Prostate gland (tissue), 2 donors: ENCODE measurements at regions not wholly inside any gene's neighbourhood (a gene's known extent, or its start where the extent isn't known, plus 50 kb on each side); places are given as distances from the start of the nearest gene placed in this dataset.
"Not testable (repeated sequence)": the region's sequence is repeated elsewhere in the genome, so short reads cannot be mapped to it uniquely, and the experiment has no call there.

Experiments
- DNase-seq: peaks from one replicate; pipeline ENCODE4 v3.0.0-alpha.2; 2019; ENCODE audit warnings: low spot score
- H3K27ac ChIP-seq, 2 donors: fragments of 200-600 bp; sonication (generic); 2 replicates each; pipeline ENCODE4 v1.5.1; 2017 to 2019
- H3K27me3 ChIP-seq: fragments of 200-600 bp; sonication (generic); replicated peaks from 2 replicates; pipeline ENCODE4 v1.5.1; 2019; ENCODE audit not compliant: insufficient read depth
- H3K36me3 ChIP-seq, 2 donors: fragments of 200-600 bp; sonication (generic); 1 replicate in 1 of 2; 2 replicates in 1 of 2; pipeline versions ENCODE4 v1.5.1 to v1.8.1; 2017 to 2019
- H3K4me1 ChIP-seq: fragments of 200-600 bp; sonication (generic); replicated peaks from 2 replicates; pipeline ENCODE4 v1.5.1; 2019
- H3K4me3 ChIP-seq, 2 donors: fragments of 200-600 bp; sonication (generic); 2 replicates each; pipeline ENCODE4 v1.5.1; 2017 to 2019
- H3K9me3 ChIP-seq: fragments of 200-600 bp; sonication (generic); 2 replicates; pipeline ENCODE4 v1.5.1; 2017
- POLR2A ChIP-seq: fragments of 450-650 bp; IDR thresholded peaks from one replicate; pipeline ENCODE4 v1.6.1; 2016; ENCODE audit warnings: antibody characterized with exemption, mild to moderate bottlenecking
- POLR2AphosphoS5 ChIP-seq: sonication (generic); formaldehyde crosslinking; IDR thresholded peaks from one replicate; pipeline ENCODE4 v1.6.1; 2017; ENCODE audit warnings: antibody characterized with exemption
- WGBS: methylation state at CpG from one replicate; pipeline ENCODE4 v1.1.5; 2018; 5-methylcytosine and 5-hydroxymethylcytosine counted together
- intact Hi-C: fragments of 100-400 bp; cut with DNase I; formaldehyde crosslinking; loops from one replicate; pipeline ENCODE4 v1.14.2; 2022
- TF ChIP-seq, protein P1 (sequence below), 4 experiments: fragments of 200-600 bp in 2 of 4; fragments of 450-650 bp in 2 of 4; sonication (generic) in 2 of 4; IDR thresholded peaks; 1 replicate in 3 of 4; 2 replicates in 1 of 4; pipeline ENCODE4 v1.5.1; 2016 to 2019; ENCODE audit warnings: antibody characterized with exemption in 4 of 4, mild to moderate bottlenecking in 2 of 4, moderate library complexity in 2 of 4

- no peak for DNase-seq
- no peaks in the 10 kb centered on the region for H3K27me3 ChIP-seq
- H3K36me3 ChIP-seq = no peaks in the 10 kb centered on the region
- no peaks in the 10 kb centered on the region for H3K9me3 ChIP-seq
- intact Hi-C loops = no loop called here
- no peak overlapping the region for H3K4me3 ChIP-seq
- H3K27ac ChIP-seq = no peak overlapping the region
- H3K4me1 ChIP-seq = no peaks in the 10 kb centered on the region
- TF ChIP-seq POLR2A (no peak), POLR2AphosphoS5 (no peak)
- TF ChIP-seq, protein P1, sequence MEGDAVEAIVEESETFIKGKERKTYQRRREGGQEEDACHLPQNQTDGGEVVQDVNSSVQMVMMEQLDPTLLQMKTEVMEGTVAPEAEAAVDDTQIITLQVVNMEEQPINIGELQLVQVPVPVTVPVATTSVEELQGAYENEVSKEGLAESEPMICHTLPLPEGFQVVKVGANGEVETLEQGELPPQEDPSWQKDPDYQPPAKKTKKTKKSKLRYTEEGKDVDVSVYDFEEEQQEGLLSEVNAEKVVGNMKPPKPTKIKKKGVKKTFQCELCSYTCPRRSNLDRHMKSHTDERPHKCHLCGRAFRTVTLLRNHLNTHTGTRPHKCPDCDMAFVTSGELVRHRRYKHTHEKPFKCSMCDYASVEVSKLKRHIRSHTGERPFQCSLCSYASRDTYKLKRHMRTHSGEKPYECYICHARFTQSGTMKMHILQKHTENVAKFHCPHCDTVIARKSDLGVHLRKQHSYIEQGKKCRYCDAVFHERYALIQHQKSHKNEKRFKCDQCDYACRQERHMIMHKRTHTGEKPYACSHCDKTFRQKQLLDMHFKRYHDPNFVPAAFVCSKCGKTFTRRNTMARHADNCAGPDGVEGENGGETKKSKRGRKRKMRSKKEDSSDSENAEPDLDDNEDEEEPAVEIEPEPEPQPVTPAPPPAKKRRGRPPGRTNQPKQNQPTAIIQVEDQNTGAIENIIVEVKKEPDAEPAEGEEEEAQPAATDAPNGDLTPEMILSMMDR (IDR thresholded peaks at IDR 0.05) = no peak
- WGBS = 86% methylated on average over 2 of the region's 2 CpGs
Observed at GRCh38 chr12:74166096-74166495, 371.5 kb upstream of the ATXN7L3B start.

GRCh38 chr12:74169607-74170006 lies 368.0 kb upstream of the ATXN7L3B start:
- no peak for DNase-seq
- H3K36me3 ChIP-seq = no peaks in the 10 kb centered on the region
- no peak overlapping the region for H3K27ac ChIP-seq
- no peaks in the 10 kb centered on the region for H3K9me3 ChIP-seq
- intact Hi-C loops = no loop called here
- no peaks in the 10 kb centered on the region for H3K4me1 ChIP-seq
- TF ChIP-seq POLR2A (no peak), POLR2AphosphoS5 (no peak)
- TF ChIP-seq, protein P1 (IDR thresholded peaks at IDR 0.05) = no peak
- WGBS = 67% methylated on average over 2 of the region's 2 CpGs
- no peak overlapping the region for H3K4me3 ChIP-seq
- H3K27me3 ChIP-seq = no peaks in the 10 kb centered on the region

- Histone ChIP-seq H3K27ac (no peak overlapping the region), H3K4me3 (no peak overlapping the region), H3K9me3 (no peaks in the 10 kb centered on the region), H3K4me1 (no peaks in the 10 kb centered on the region), H3K36me3 (no peaks in the 10 kb centered on the region), H3K27me3 (no peaks in the 10 kb centered on the region)
- DNase-seq = no peak
- TF ChIP-seq POLR2A (no peak), POLR2AphosphoS5 (no peak)
- TF ChIP-seq, protein P1 (IDR thresholded peaks at IDR 0.05) = no peak
- intact Hi-C loops = no loop called here
- WGBS = 93% methylated on average over 42 of the region's 42 CpGs
Observed at GRCh38 chr12:74170645-74171477, 366.8 kb upstream of the ATXN7L3B start.

GRCh38 chr12:74171478-74171909 lies 366.1 kb upstream of the ATXN7L3B start:
- no peak for DNase-seq

GRCh38 chr12:74174961-74175360 lies 362.7 kb upstream of the ATXN7L3B start:
- 84% methylated on average over 4 of the region's 4 CpGs for WGBS
- not testable (repeated sequence) for DNase-seq

More at GRCh38 chr12:74171478-74171909, 366.1 kb upstream of the ATXN7L3B start:
- WGBS = 95% methylated on average over 19 of the region's 19 CpGs
- Histone ChIP-seq H3K27me3 (no peaks in the 10 kb centered on the region), H3K4me3 (no peak overlapping the region), H3K27ac (no peak overlapping the region), H3K4me1 (no peaks in the 10 kb centered on the region), H3K36me3 (no peaks in the 10 kb centered on the region), H3K9me3 (no peaks in the 10 kb centered on the region)
- no peak for TF ChIP-seq POLR2AphosphoS5
- TF ChIP-seq, protein P1 (IDR thresholded peaks at IDR 0.05) = no peak
- TF ChIP-seq POLR2A = no peak
- intact Hi-C loops = no loop called here

More at GRCh38 chr12:74174961-74175360, 362.7 kb upstream of the ATXN7L3B start:
- H3K9me3 ChIP-seq, intact Hi-C loops, H3K27me3 ChIP-seq, H3K4me1 ChIP-seq, H3K36me3 ChIP-seq, H3K4me3 ChIP-seq, H3K27ac ChIP-seq: not testable (repeated sequence)
